Astrocyte of the spinal cord (primary cell): ENCODE measurements at regions not wholly inside any gene's neighbourhood (a gene's known extent, or its start where the extent isn't known, plus 50 kb on each side); places are given as distances from the start of the nearest gene placed in this dataset.

Experiments
- DNase-seq: peaks from one replicate; pipeline ENCODE4 v3.0.0; 2011; ENCODE audit warnings: low read depth, low spot score
- H3K4me3 ChIP-seq: 2 replicates; pipeline ENCODE4 v1.5.1; 2011; ENCODE audit warnings: low read depth, mild to moderate bottlenecking, low read length, moderate library complexity
- CTCF ChIP-seq: IDR thresholded peaks from 2 replicates; pipeline ENCODE4 v1.5.1; 2012; ENCODE audit warnings: low read depth, mild to moderate bottlenecking, low read length, inconsistent platforms
- in situ Hi-C: cut with HindIII; loops from 2 replicates; pipeline ENCODE4 v1.10.0; 2017; ENCODE audit warnings: low sequenced_read_pairs

- no peak for TF ChIP-seq CTCF
- in situ Hi-C loops = no loop called here
- H3K4me3 ChIP-seq = no peak overlapping the region
- no peak for DNase-seq
These were observed 134.0 kb upstream of the SPATS2L start for GRCh38 chr2:200172521-200172920.

GRCh38 chr2:200172944-200173581 is 133.4 kb upstream of the SPATS2L start:
- no peak overlapping the region for H3K4me3 ChIP-seq
- DNase-seq = peak; percentile 78
- no peak for TF ChIP-seq CTCF
- in situ Hi-C loops = no loop called here

DNA sequence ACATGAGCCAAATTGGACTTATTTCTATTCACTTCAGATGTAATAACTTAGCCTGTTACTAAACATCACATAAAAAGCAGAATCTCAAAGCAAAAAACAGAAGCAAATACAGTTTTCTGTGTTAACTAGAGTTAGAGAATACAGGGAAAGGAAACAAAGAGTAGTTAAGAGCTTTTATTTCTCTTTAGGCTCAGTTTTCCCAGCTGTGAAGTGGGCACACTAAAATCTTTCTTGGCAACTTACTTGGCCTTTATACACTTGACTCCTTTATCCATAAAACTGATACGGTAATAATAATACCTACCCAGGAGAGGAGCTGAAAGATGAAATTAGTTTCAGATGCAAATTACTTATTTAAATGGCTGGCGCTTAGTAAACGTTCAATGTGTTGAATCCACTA is 132.8 kb upstream of the SPATS2L start:
- in situ Hi-C loops = no loop called here
- H3K4me3 ChIP-seq = no peak overlapping the region
- TF ChIP-seq CTCF = no peak
- no peak for DNase-seq

GRCh38 chr2:200174433-200175216 is 131.9 kb upstream of the SPATS2L start:
- no peak for TF ChIP-seq CTCF
- in situ Hi-C loops = no loop called here
- no peak overlapping the region for H3K4me3 ChIP-seq
- no peak for DNase-seq

DNA sequence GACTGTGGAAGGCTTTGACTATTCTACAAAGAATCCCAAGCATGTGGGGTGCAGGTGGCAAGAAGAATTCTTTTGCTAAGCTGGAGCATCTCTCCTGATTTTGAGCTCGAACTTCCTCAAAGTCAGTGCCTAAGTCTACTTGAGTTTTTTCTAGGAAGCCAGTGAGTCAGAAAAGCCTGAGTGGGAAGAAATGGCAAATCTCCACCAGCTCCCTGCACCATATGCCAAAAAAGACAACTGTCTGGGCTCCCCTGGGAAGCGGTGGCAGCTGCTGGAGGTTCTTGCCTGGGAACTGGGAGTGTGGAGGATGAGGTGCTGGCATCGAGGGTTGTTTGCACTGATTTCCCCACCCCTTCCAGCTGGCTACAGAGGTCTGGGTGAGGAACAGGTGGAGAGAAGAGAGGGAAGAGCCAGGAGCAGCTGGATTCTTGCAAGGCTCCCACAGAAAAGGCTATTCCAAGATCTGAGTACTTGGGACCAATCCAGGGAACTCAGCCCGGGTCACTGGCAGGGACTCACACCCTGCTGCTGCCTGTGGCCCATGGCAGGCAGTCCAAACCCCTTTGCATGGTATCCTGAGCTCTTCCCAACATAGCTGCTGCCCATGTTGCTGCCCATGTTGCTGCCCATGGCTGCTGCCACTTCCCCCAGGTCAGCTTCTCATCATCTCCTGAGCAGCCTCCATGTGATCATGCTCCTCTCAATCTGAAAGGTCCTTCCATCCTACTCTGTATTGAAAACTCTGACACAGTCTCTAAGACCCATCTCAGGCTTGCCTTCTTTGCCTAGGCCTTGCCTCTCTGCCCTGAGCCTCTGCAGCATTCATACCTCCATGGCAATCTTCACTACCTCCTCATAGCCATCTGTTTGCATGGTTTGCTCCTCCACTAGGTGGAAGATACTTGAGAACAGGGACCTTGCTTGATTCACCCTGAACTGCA is 128.3 kb upstream of the SPATS2L start:
- in situ Hi-C loops = no loop called here
- peak; percentile 41 for DNase-seq
- no peak overlapping the region for H3K4me3 ChIP-seq
- no peak for TF ChIP-seq CTCF

- no peak for DNase-seq
- in situ Hi-C loops = no loop called here
- no peak for TF ChIP-seq CTCF
- H3K4me3 ChIP-seq = no peak overlapping the region
These were observed 127.3 kb upstream of the SPATS2L start for GRCh38 chr2:200179151-200179550.
